ENCODE measurements at regions not wholly inside any gene's neighbourhood (a gene's known extent, or its start where the extent isn't known, plus 50 kb on each side); places are given as distances from the start of the nearest gene placed in this dataset.

DNA sequence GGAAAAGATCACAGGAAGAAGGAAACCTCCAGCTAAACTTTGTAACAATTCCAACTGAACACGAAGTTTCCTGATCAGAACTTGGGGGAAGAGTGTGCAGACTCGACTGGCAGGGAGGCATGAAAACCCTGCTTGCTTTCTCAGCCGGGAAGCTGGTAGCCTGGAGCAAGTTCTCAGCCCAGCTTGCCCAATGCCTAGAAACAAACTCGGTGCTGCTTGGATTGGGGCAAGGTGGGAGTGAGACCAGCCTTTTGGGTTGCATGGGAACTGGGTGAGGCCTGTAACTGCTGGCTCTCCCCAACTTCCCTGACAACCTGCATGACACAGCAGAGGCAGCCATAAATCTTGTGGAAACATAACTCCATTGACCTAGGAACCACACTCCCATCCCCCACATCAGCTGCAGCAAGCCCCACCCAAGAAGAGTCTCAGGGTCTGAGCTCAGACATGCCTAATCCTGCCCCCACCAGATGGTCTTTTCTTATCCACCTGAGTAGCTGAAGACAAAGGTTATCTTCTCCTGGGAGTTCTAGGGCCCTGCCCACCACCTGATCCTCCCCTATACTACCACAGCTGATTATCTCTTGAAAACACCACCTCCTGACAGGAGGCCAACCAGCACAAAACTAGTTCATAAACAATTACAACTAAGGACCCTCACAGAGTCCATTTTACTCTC, 1859.7 kb upstream of the CELF4 start:
- Histone ChIP-seq H3K9me3 (ENCODE audit: low read length) (no peaks in the 10 kb centered on the region), H3K9me2 (ENCODE audit: low read depth, low read length) (no peaks in the 10 kb centered on the region), H3K27ac (ENCODE audit: low read depth, low read length, poor library complexity, severe bottlenecking) (no peak overlapping the region), H3K4me2 (ENCODE audit: low read length) (no peak overlapping the region), H3F3A (ENCODE audit: insufficient read depth, low read length) (no peaks in the 10 kb centered on the region), H3K36me3 (ENCODE audit: insufficient read depth, low read length) (no peaks in the 10 kb centered on the region), H3K27me3 (ENCODE audit: insufficient read depth, low read length) (no peaks in the 10 kb centered on the region), H3K4me1 (ENCODE audit: insufficient read depth, low read length, severe bottlenecking) (no peaks in the 10 kb centered on the region), H3K4me3 (ENCODE audit: low read depth, low read length, poor library complexity, severe bottlenecking) (no peak overlapping the region), H3K79me2 (ENCODE audit: insufficient read depth, low read length) (no peaks in the 10 kb centered on the region), H2AFZ (ENCODE audit: low read length) (no peak overlapping the region), H3K9ac (ENCODE audit: low read length) (no peak overlapping the region), H4K20me1 (ENCODE audit: insufficient read depth, low read length) (no peaks in the 10 kb centered on the region)
- TF ChIP-seq EZH2 (IDR thresholded peaks at IDR 0.05; ENCODE audit: borderline replicate concordance, low read length), result no peak
- TF ChIP-seq, protein P1, sequence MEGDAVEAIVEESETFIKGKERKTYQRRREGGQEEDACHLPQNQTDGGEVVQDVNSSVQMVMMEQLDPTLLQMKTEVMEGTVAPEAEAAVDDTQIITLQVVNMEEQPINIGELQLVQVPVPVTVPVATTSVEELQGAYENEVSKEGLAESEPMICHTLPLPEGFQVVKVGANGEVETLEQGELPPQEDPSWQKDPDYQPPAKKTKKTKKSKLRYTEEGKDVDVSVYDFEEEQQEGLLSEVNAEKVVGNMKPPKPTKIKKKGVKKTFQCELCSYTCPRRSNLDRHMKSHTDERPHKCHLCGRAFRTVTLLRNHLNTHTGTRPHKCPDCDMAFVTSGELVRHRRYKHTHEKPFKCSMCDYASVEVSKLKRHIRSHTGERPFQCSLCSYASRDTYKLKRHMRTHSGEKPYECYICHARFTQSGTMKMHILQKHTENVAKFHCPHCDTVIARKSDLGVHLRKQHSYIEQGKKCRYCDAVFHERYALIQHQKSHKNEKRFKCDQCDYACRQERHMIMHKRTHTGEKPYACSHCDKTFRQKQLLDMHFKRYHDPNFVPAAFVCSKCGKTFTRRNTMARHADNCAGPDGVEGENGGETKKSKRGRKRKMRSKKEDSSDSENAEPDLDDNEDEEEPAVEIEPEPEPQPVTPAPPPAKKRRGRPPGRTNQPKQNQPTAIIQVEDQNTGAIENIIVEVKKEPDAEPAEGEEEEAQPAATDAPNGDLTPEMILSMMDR (IDR thresholded peaks at IDR 0.05; ENCODE audit: low read length), result no peak

DNA sequence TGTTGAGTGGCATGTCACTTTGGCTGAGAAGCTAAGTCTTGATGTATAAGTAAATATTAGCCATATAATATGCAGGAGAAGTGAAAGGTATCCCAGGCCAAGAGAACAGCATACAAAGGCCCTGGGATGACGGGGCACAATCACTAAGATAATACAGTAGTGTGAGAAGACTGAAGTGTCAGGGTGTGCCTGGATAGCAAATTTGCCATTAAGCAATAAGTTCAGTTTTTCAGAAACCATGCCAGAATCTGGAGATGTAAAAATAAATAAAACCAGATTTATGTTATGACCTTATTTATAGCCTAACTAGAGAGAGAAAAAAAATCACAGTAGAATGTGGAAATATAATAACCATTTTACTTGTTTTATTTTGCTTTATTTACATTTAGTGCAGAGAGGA, 1858.7 kb upstream of the CELF4 start:
- no peaks in the 10 kb centered on the region for H3K9me3 ChIP-seq (ENCODE audit: low read length)
- no peak overlapping the region for H3K4me2 ChIP-seq (ENCODE audit: low read length)
- TF ChIP-seq, protein P1 (IDR thresholded peaks at IDR 0.05; ENCODE audit: low read length), result no peak
- no peaks in the 10 kb centered on the region for H3K9me2 ChIP-seq (ENCODE audit: low read depth, low read length)
- H3K27ac ChIP-seq (ENCODE audit: low read depth, low read length, poor library complexity, severe bottlenecking), result no peak overlapping the region
- H3K79me2 ChIP-seq (ENCODE audit: insufficient read depth, low read length), result no peaks in the 10 kb centered on the region
- no peaks in the 10 kb centered on the region for H3K36me3 ChIP-seq (ENCODE audit: insufficient read depth, low read length)
- no peaks in the 10 kb centered on the region for H4K20me1 ChIP-seq (ENCODE audit: insufficient read depth, low read length)
- no peak overlapping the region for H3K4me3 ChIP-seq (ENCODE audit: low read depth, low read length, poor library complexity, severe bottlenecking)
- no peak overlapping the region for H2AFZ ChIP-seq (ENCODE audit: low read length)
- no peaks in the 10 kb centered on the region for H3K4me1 ChIP-seq (ENCODE audit: insufficient read depth, low read length, severe bottlenecking)
- no peaks in the 10 kb centered on the region for H3K27me3 ChIP-seq (ENCODE audit: insufficient read depth, low read length)
- H3F3A ChIP-seq (ENCODE audit: insufficient read depth, low read length), result no peaks in the 10 kb centered on the region
- H3K9ac ChIP-seq (ENCODE audit: low read length), result no peak overlapping the region

DNA sequence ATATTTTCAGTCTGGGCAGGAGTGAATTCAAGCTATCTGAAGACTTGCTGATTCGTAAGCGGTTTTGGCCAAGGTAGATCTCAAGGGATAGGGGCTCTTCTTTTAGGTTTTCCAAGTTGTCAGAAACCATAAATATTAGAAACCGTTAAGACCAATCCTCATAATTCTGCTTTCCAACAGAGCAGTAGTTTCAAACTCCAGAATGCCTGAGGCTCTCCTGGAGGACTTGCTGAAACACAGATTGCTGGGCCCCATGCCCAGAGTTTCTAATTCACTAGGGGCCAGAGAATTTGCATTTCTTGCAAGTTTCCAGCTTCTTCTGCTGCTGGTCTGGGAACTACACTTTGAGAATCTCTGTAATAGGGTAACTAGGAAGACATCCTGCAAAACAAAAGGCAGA, 1855.7 kb upstream of the CELF4 start:
- Histone ChIP-seq H4K20me1 (ENCODE audit: insufficient read depth, low read length) (no peaks in the 10 kb centered on the region), H3K4me3 (ENCODE audit: low read depth, low read length, poor library complexity, severe bottlenecking) (no peak overlapping the region), H3F3A (ENCODE audit: insufficient read depth, low read length) (no peaks in the 10 kb centered on the region), H3K36me3 (ENCODE audit: insufficient read depth, low read length) (no peaks in the 10 kb centered on the region), H3K9me3 (ENCODE audit: low read length) (no peaks in the 10 kb centered on the region), H3K9ac (ENCODE audit: low read length) (no peak overlapping the region), H3K27ac (ENCODE audit: low read depth, low read length, poor library complexity, severe bottlenecking) (no peak overlapping the region), H3K4me2 (ENCODE audit: low read length) (no peak overlapping the region), H3K27me3 (ENCODE audit: insufficient read depth, low read length) (no peaks in the 10 kb centered on the region), H2AFZ (ENCODE audit: low read length) (no peak overlapping the region), H3K9me2 (ENCODE audit: low read depth, low read length) (no peaks in the 10 kb centered on the region), H3K4me1 (ENCODE audit: insufficient read depth, low read length, severe bottlenecking) (no peaks in the 10 kb centered on the region), H3K79me2 (ENCODE audit: insufficient read depth, low read length) (no peaks in the 10 kb centered on the region)
- no peak for TF ChIP-seq EZH2 (IDR thresholded peaks at IDR 0.05; ENCODE audit: borderline replicate concordance, low read length)
- TF ChIP-seq, protein P1 (IDR thresholded peaks at IDR 0.05; ENCODE audit: low read length), result no peak
